Neutrophil (primary cell): ENCODE measurements at regions not wholly inside any gene's neighbourhood (a gene's known extent, or its start where the extent isn't known, plus 50 kb on each side); places are given as distances from the start of the nearest gene placed in this dataset.

Experiments used
- H3K27ac ChIP-seq: fragments of 200-600 bp; sonication (generic); 2 replicates; pipeline ENCODE4 v1.5.1; 2016; ENCODE audit warnings: mild to moderate bottlenecking, moderate library complexity
- H3K27me3 ChIP-seq: fragments of 200-600 bp; sonication (generic); 2 replicates; pipeline ENCODE4 v1.6.0; 2016; ENCODE audit warnings: mild to moderate bottlenecking
- H3K36me3 ChIP-seq: fragments of 200-600 bp; sonication (generic); 2 replicates; pipeline ENCODE4 v1.5.1; 2017
- H3K4me1 ChIP-seq, 2 experiments: fragments of 200-600 bp in 1 of 2; sonication (generic) in 1 of 2; 1 replicate in 1 of 2; 2 replicates in 1 of 2; pipeline versions ENCODE4 v1.5.1 to v1.6.1; 2013 to 2016; ENCODE audit warnings: low read depth in 1 of 2, low read length in 1 of 2, mild to moderate bottlenecking in 1 of 2, moderate library complexity in 1 of 2; ENCODE audit not compliant: control insufficient read depth in 1 of 2, insufficient read depth in 1 of 2
- H3K4me3 ChIP-seq, 2 experiments: fragments of 200-600 bp in 1 of 2; sonication (generic) in 1 of 2; 1 replicate in 1 of 2; 2 replicates in 1 of 2; pipeline ENCODE4 v1.5.1; 2013 to 2016; ENCODE audit warnings: low read depth in 1 of 2, low read length in 1 of 2, mild to moderate bottlenecking in 1 of 2, moderate library complexity in 1 of 2
- H3K9me3 ChIP-seq: fragments of 200-600 bp; sonication (generic); 2 replicates; pipeline ENCODE4 v1.5.1; 2016
- TF ChIP-seq, protein P1 (sequence below): fragments of 200-600 bp; sonication (generic); IDR thresholded peaks from 2 replicates; pipeline ENCODE4 v1.5.1; 2016; ENCODE audit warnings: antibody characterized with exemption

DNA sequence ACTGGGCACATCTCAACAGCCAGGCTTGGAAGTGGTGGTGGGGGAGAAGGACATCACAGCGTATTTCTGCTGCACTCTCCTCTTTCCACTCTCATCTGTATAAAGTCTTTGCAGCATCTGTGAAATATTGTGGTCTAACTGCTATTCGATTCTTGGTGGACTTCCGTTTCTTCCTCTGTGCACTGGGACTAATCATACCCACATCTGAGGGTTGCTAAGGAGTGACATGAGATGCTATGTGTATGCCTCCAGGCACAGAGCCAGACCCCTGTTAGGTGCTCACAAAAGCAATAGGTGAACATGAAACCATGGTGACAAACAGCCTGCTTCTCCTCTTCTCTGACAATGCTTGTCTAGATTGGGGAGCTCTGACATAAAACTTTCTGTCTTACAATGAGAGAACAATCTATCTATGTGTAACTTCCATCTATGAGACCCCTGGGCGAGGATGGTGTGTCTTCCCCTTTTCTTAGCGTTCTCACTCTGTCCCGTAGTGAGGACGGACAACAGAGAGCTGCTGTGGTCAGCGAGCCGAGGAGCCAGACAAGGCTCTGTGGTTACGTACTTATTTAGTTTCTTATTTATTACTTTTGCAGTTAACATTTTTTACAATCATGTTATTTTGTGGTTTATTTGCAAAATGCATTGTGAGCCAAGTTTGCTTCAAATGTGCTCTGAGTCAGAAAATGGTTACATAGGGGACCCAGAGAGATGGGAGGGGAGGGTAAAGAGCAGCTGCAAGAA is 196.7 kb upstream of the TPRG1 start:
- no peak overlapping the region for H3K4me3 ChIP-seq
- no peak overlapping the region for H3K27ac ChIP-seq
- no peaks in the 10 kb centered on the region for H3K9me3 ChIP-seq
- H3K4me1 ChIP-seq: peaks cover 0 to 4% of the 10 kb centered on the region in 2 experiments
- TF ChIP-seq, protein P1, sequence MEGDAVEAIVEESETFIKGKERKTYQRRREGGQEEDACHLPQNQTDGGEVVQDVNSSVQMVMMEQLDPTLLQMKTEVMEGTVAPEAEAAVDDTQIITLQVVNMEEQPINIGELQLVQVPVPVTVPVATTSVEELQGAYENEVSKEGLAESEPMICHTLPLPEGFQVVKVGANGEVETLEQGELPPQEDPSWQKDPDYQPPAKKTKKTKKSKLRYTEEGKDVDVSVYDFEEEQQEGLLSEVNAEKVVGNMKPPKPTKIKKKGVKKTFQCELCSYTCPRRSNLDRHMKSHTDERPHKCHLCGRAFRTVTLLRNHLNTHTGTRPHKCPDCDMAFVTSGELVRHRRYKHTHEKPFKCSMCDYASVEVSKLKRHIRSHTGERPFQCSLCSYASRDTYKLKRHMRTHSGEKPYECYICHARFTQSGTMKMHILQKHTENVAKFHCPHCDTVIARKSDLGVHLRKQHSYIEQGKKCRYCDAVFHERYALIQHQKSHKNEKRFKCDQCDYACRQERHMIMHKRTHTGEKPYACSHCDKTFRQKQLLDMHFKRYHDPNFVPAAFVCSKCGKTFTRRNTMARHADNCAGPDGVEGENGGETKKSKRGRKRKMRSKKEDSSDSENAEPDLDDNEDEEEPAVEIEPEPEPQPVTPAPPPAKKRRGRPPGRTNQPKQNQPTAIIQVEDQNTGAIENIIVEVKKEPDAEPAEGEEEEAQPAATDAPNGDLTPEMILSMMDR: no peak
- H3K27me3 ChIP-seq: peaks cover 7% of the 10 kb centered on the region
- no peaks in the 10 kb centered on the region for H3K36me3 ChIP-seq

DNA sequence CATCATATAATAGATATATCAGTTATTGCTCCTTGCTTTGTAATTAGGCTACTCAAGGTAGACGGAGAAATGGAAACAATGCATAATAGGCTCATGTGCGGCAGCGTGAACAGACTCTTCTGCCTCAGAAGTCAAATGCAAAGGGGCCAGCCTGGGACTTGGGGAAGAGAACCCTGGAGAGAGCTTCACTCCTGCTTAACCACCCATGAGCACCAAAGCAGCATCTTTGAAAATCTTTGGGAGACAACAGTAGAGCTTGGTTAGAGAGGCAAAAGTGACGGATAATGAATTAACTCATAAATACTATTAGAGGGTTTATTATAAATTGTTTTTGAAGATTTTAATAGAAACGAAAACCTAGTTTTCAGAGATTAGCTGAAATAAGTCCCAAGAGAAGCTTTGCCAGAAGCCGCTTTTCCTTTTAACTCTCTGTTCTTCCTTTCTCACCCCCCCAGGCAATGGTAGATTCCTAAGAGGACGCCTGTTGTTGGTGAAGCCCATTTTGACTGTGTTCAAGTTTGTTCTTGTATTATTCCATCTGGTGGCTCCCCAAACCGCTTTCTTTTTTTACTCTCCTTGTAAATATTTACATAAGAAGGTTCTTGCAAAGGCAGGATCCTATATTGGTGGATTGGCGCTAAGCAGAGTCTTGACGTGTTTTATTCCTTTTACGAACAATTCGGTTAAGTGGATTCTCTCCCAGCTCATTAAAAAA is 196.0 kb upstream of the TPRG1 start:
- TF ChIP-seq, protein P1: no peak
- no peak overlapping the region for H3K27ac ChIP-seq
- H3K27me3 ChIP-seq: peaks cover 7% of the 10 kb centered on the region
- H3K9me3 ChIP-seq: no peaks in the 10 kb centered on the region
- H3K4me3 ChIP-seq: no peak overlapping the region
- H3K36me3 ChIP-seq: no peaks in the 10 kb centered on the region
- peaks cover 0 to 4% of the 10 kb centered on the region in 2 experiments for H3K4me1 ChIP-seq

GRCh38 chr3:188976407-188976806 is 195.4 kb upstream of the TPRG1 start:
- Histone ChIP-seq H3K9me3 (no peaks in the 10 kb centered on the region), H3K27ac (no peak overlapping the region), H3K4me1 (peaks cover 0 to 4% of the 10 kb centered on the region in 2 experiments), H3K4me3 (no peak overlapping the region), H3K36me3 (no peaks in the 10 kb centered on the region), H3K27me3 (peaks cover 7% of the 10 kb centered on the region)
- TF ChIP-seq, protein P1: no peak

- no peaks in the 10 kb centered on the region for H3K36me3 ChIP-seq
- H3K4me1 ChIP-seq: peaks cover 0 to 4% of the 10 kb centered on the region in 2 experiments
- H3K27ac ChIP-seq: no peak overlapping the region
- TF ChIP-seq, protein P1: no peak
- peaks cover 7% of the 10 kb centered on the region for H3K27me3 ChIP-seq
- no peak overlapping the region for H3K4me3 ChIP-seq
- no peaks in the 10 kb centered on the region for H3K9me3 ChIP-seq
These were observed 193.2 kb upstream of the TPRG1 start for GRCh38 chr3:188978421-188979171.

- H3K9me3 ChIP-seq: no peaks in the 10 kb centered on the region
- peaks cover 0 to 4% of the 10 kb centered on the region in 2 experiments for H3K4me1 ChIP-seq
- no peak overlapping the region for H3K4me3 ChIP-seq
- H3K36me3 ChIP-seq: no peaks in the 10 kb centered on the region
- TF ChIP-seq, protein P1: no peak
- no peak overlapping the region for H3K27ac ChIP-seq
- peaks cover 7% of the 10 kb centered on the region for H3K27me3 ChIP-seq
These were observed 192.5 kb upstream of the TPRG1 start for GRCh38 chr3:188979248-188979647.
